ENCODE measurements at regions not wholly inside any gene's neighbourhood (a gene's known extent, or its start where the extent isn't known, plus 50 kb on each side); places are given as distances from the start of the nearest gene placed in this dataset.
A peak's percentile ranks its signal among the peaks of the same experiment; 100 is the strongest.

DNA sequence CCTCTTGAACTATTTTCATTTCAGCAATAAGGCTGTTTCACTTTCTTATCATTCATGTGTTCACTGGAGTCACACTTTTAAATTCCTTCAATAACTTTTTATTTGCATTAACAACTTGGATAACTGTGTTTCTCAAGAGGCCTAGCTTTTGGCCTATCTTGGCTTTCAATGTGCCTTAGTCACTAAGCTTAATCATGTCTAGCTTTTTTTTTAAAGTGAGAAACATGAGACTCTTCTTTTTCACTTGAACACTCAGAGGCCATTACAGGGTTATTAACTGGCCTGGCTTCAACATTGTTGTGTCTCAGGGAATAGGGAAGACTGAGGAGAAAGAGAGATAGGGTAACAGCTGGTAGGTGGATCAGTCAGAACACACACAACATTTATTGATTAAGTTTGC, 64.0 kb upstream of the VCX2 start (continued):
- no peak for TF ChIP-seq HMGXB4 (CRISPR knock-in tag; IDR thresholded peaks at IDR 0.05; ENCODE audit: borderline replicate concordance)
- TF ChIP-seq TFCP2L1 (CRISPR knock-in tag; IDR thresholded peaks at IDR 0.05), result no peak
- no peak for TF ChIP-seq EHMT2 (IDR thresholded peaks at IDR 0.05; ENCODE audit: low read depth)

- DNase-seq (ENCODE audit: low read depth in 1 of 2, low spot score in 1 of 2), result no peak
- no peak for TF ChIP-seq POLR2AphosphoS2 (conservative IDR thresholded peaks at IDR 0.05; ENCODE audit: low read length)
- TF ChIP-seq HOXB5 (CRISPR knock-in tag; IDR thresholded peaks at IDR 0.05), result no peak
- TF ChIP-seq POLR2A (IDR thresholded peaks at IDR 0.05; ENCODE audit: low read length), result no peak
- TF ChIP-seq NPAS2 (CRISPR knock-in tag; IDR thresholded peaks at IDR 0.05; ENCODE audit: borderline replicate concordance), result no peak
- no peak for TF ChIP-seq CEBPB (IDR thresholded peaks at IDR 0.05)
- no peak for TF ChIP-seq HEYL (CRISPR knock-in tag; IDR thresholded peaks at IDR 0.05)
- FAIRE-seq, result peak; percentile 39
Measured at GRCh38 chrX:8237718-8238117, 66.7 kb upstream of the VCX2 start.

DNA sequence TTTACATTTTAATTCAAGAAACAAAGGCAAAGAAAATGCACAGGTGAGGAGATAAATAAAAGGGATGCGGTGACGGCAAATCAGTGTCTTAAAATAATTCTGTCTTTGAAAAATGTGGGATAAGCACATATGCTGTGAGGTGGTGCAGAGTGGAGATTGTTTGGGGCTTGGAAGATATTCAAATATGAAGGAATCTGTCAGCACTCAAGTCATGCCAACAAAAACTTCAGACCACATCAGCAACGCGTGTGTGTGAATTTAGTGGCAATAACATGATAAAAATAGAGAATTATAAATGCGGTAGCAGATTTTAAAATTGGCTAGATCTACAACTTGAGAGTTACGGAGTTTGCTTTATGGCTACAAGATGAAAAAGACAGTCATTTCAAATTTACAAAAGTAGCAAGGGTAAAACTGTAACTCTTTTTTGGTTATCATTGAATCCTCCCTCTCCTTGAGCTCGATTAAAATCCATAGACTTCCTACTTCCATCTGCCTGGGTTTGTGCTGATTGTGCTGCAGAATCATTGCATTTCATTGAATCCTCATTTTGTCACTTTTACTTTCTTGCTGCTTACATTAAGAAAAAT, 71.5 kb upstream of the VCX2 start:
- ChIA-PET POLR2A (no interaction called here), CTCF (no interaction called here)
- Histone ChIP-seq H3K4me1 (no peaks in the 10 kb centered on the region), H3K4me2 (no peak overlapping the region), H3K9me3 (no peaks in the 10 kb centered on the region), H3K4me3 (no peak overlapping the region), H3K27ac (no peak overlapping the region)
- FAIRE-seq (no peak), ATAC-seq (no peak), DNase-seq (ENCODE audit: low read depth in 1 of 2, low spot score in 1 of 2) (no peak)
- 63% methylated on average over 7 of the region's 7 CpGs for WGBS (ENCODE audit: missing lambda C conversion rate)
- TF ChIP-seq EP300 (IDR thresholded peaks at IDR 0.05) (no peak), MAFK (IDR thresholded peaks at IDR 0.05; ENCODE audit: partially characterized antibody) (no peak), CBX2 (IDR thresholded peaks at IDR 0.05; ENCODE audit: borderline replicate concordance, low read depth) (no peak), ESRRA (IDR thresholded peaks at IDR 0.05; ENCODE audit: borderline replicate concordance, low read length) (no peak), CBX8 (IDR thresholded peaks at IDR 0.05) (no peak), RFX5 (IDR thresholded peaks at IDR 0.05) (no peak), TP53 (CRISPR knock-in tag; IDR thresholded peaks at IDR 0.05) (no peak), BHLHE40 (IDR thresholded peaks at IDR 0.05; ENCODE audit: low read depth, low read length) (no peak), JUN (IDR thresholded peaks at IDR 0.05) (no peak), FOSB (CRISPR knock-in tag; IDR thresholded peaks at IDR 0.05) (no peak), KDM1A (IDR thresholded peaks at IDR 0.05; ENCODE audit: low read depth) (no peak)
- TF ChIP-seq, protein P1, sequence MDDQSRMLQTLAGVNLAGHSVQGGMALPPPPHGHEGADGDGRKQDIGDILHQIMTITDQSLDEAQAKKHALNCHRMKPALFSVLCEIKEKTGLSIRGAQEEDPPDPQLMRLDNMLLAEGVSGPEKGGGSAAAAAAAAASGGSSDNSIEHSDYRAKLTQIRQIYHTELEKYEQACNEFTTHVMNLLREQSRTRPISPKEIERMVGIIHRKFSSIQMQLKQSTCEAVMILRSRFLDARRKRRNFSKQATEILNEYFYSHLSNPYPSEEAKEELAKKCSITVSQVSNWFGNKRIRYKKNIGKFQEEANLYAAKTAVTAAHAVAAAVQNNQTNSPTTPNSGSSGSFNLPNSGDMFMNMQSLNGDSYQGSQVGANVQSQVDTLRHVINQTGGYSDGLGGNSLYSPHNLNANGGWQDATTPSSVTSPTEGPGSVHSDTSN (IDR thresholded peaks at IDR 0.05), result no peak
- TF ChIP-seq, protein P2, sequence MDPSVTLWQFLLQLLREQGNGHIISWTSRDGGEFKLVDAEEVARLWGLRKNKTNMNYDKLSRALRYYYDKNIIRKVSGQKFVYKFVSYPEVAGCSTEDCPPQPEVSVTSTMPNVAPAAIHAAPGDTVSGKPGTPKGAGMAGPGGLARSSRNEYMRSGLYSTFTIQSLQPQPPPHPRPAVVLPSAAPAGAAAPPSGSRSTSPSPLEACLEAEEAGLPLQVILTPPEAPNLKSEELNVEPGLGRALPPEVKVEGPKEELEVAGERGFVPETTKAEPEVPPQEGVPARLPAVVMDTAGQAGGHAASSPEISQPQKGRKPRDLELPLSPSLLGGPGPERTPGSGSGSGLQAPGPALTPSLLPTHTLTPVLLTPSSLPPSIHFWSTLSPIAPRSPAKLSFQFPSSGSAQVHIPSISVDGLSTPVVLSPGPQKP (IDR thresholded peaks at IDR 0.05; ENCODE audit: low read depth, low read length), result no peak
- TF ChIP-seq, protein P3, sequence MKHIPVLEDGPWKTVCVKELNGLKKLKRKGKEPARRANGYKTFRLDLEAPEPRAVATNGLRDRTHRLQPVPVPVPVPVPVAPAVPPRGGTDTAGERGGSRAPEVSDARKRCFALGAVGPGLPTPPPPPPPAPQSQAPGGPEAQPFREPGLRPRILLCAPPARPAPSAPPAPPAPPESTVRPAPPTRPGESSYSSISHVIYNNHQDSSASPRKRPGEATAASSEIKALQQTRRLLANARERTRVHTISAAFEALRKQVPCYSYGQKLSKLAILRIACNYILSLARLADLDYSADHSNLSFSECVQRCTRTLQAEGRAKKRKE (CRISPR knock-in tag; IDR thresholded peaks at IDR 0.05; ENCODE audit: low read depth), result no peak

More at GRCh38 chrX:8237718-8238117, 66.7 kb upstream of the VCX2 start:
- no peak overlapping the region for H3K27ac ChIP-seq
- H3K9me3 ChIP-seq, result no peaks in the 10 kb centered on the region
- ChIA-PET POLR2A (no interaction called here), CTCF (no interaction called here)
- no peak for ATAC-seq
- no peaks in the 10 kb centered on the region for H3K4me1 ChIP-seq
- 14% methylated on average over 6 of the region's 6 CpGs for WGBS (ENCODE audit: missing lambda C conversion rate)
- no peak overlapping the region for H3K4me3 ChIP-seq
- no peak overlapping the region for H3K4me2 ChIP-seq

All from A549 (cell line).